Hepatocyte (in vitro differentiated cells): ENCODE measurements at regions not wholly inside any gene's neighbourhood (a gene's known extent, or its start where the extent isn't known, plus 50 kb on each side); places are given as distances from the start of the nearest gene placed in this dataset.

Source experiments
- CTCF ChIP-seq: fragments of 200-600 bp; sonication (generic); IDR thresholded peaks from 2 replicates; pipeline ENCODE4 v1.5.1; 2016; ENCODE audit warnings: antibody characterized with exemption, mild to moderate bottlenecking; ENCODE audit not compliant: poor library complexity
- EZH2 ChIP-seq: fragments of 200-600 bp; sonication (generic); IDR thresholded peaks from 2 replicates; pipeline ENCODE4 v1.6.1; 2016; ENCODE audit warnings: antibody characterized with exemption, mild to moderate bottlenecking, borderline replicate concordance
- EZH2phosphoT487 ChIP-seq: fragments of 200-600 bp; sonication (generic); IDR thresholded peaks from one replicate; pipeline ENCODE4 v1.6.1; 2018; ENCODE audit warnings: antibody characterized with exemption, mild to moderate bottlenecking, low read depth, moderate library complexity; ENCODE audit not compliant: unreplicated experiment, severe bottlenecking

GRCh38 chr10:93225938-93226337 is 152.2 kb downstream of the CYP26A1 start:
- TF ChIP-seq CTCF: no peak
- no peak for TF ChIP-seq EZH2phosphoT487
- no peak for TF ChIP-seq EZH2
